Caco-2 (cell line): ENCODE measurements at regions not wholly inside any gene's neighbourhood (a gene's known extent, or its start where the extent isn't known, plus 50 kb on each side); places are given as distances from the start of the nearest gene placed in this dataset.

ENCODE experiments used
- BruUV-seq: library from RNA; stranded (reverse); fragments of 400-500 nt; replicated peaks from 2 replicates; lab custom pipeline; 2021; lab: Mats Ljungman, UMichigan
- CTCF ChIA-PET: fragments of 300-600 bp; sonication (Branson Sonifier 250); formaldehyde crosslinking; loops from one replicate; lab custom pipeline; 2022; ENCODE audit warnings: antibody characterized with exemption; lab: Charles Lee
- POLR2A ChIA-PET: fragments of 300-600 bp; sonication (Branson Sonifier 250); formaldehyde crosslinking; loops from one replicate; lab custom pipeline; 2022; ENCODE audit warnings: antibody characterized with exemption; lab: Charles Lee
- DNase-seq, 2 experiments: peaks; one replicate each; pipeline versions ENCODE4 v3.0.0 to v3.0.0-alpha.2; 2020 to 2022
- H3K27me3 ChIP-seq: replicated peaks from 2 replicates; pipeline ENCODE4 v1.6.0; 2011; ENCODE audit warnings: low read length; ENCODE audit not compliant: control insufficient read depth, insufficient read depth
- H3K36me3 ChIP-seq: 2 replicates; pipeline ENCODE4 v1.5.1; 2011; ENCODE audit warnings: low read length; ENCODE audit not compliant: control insufficient read depth, insufficient read depth
- H3K4me1 ChIP-seq: fragments of 250-450 bp; sonication (Bioruptor Pico); 2 replicates; pipeline ENCODE4 v1.5.1; 2020; ENCODE audit warnings: mild to moderate bottlenecking
- H3K4me3 ChIP-seq: 2 replicates; pipeline ENCODE4 v1.5.1; 2011; ENCODE audit warnings: low read depth, mild to moderate bottlenecking, control low read depth, low read length
- H3K9me3 ChIP-seq: fragments of 250-450 bp; sonication (Bioruptor Pico); 2 replicates; pipeline ENCODE4 v1.5.1; 2020; ENCODE audit warnings: mild to moderate bottlenecking, moderate library complexity
- H3K27ac Mint-ChIP-seq: one replicate; pipeline ENCODE4 v1.8.0; 2022; ENCODE audit warnings: mixed read lengths; ENCODE audit not compliant: unreplicated experiment
- H3K27me3 Mint-ChIP-seq: one replicate; pipeline ENCODE4 v1.8.0; 2022; ENCODE audit warnings: mixed read lengths; ENCODE audit not compliant: insufficient read depth, unreplicated experiment
- H3K36me3 Mint-ChIP-seq: one replicate; pipeline ENCODE4 v1.8.0; 2022; ENCODE audit warnings: mild to moderate bottlenecking, mixed read lengths; ENCODE audit not compliant: insufficient read depth, unreplicated experiment
- H3K4me1 Mint-ChIP-seq: one replicate; pipeline ENCODE4 v1.8.0; 2022; ENCODE audit warnings: low read depth, mixed read lengths; ENCODE audit not compliant: unreplicated experiment
- H3K4me3 Mint-ChIP-seq: one replicate; pipeline ENCODE4 v1.8.0; 2022; ENCODE audit warnings: mild to moderate bottlenecking, moderate library complexity, mixed read lengths; ENCODE audit not compliant: unreplicated experiment
- H3K9me3 Mint-ChIP-seq: one replicate; pipeline ENCODE4 v1.8.0; 2022; ENCODE audit warnings: mixed read lengths; ENCODE audit not compliant: unreplicated experiment
- CTCF ChIP-seq, 2 experiments: fragments of 200-600 bp in 1 of 2; IDR thresholded peaks; 1 replicate in 1 of 2; 2 replicates in 1 of 2; pipeline versions ENCODE4 v1.5.1 to v1.8.0; 2011 to 2022; ENCODE audit warnings: antibody characterized with exemption in 1 of 2, control low read depth in 1 of 2, inconsistent platforms in 1 of 2, low read depth in 1 of 2, low read length in 1 of 2, mild to moderate bottlenecking in 1 of 2, moderate library complexity in 1 of 2; ENCODE audit not compliant: insufficient read depth in 1 of 2, severe bottlenecking in 1 of 2, unreplicated experiment in 1 of 2
- intact Hi-C: fragments of 100-400 bp; cut with micrococcal nuclease; formaldehyde crosslinking; loops from one replicate; pipeline ENCODE4 v1.10.0; 2022; ENCODE audit not compliant: unreplicated experiment

GRCh38 chr5:3099954-3100353 is 348.5 kb upstream of the IRX2 start:
- DNase-seq: no peak
- Histone ChIP-seq H3K27me3 (no peaks in the 10 kb centered on the region), H3K36me3 (no peaks in the 10 kb centered on the region), H3K4me3 (no peak overlapping the region), H3K4me1 (no peaks in the 10 kb centered on the region), H3K9me3 (no peaks in the 10 kb centered on the region)
- peaks cover 3% of the 10 kb centered on the region for H3K27me3 Mint-ChIP-seq
- intact Hi-C loops: no loop called here
- H3K36me3 Mint-ChIP-seq: no peaks in the 10 kb centered on the region
- no TSS peak for BruUV-seq
- H3K4me1 Mint-ChIP-seq: no peaks in the 10 kb centered on the region
- no peak overlapping the region for H3K4me3 Mint-ChIP-seq
- no peak overlapping the region for H3K27ac Mint-ChIP-seq
- H3K9me3 Mint-ChIP-seq: no peaks in the 10 kb centered on the region
- TF ChIP-seq CTCF (IDR thresholded peaks at IDR 0.05; ENCODE audit: insufficient read depth in 1 of 2, low read depth in 1 of 2, low read length in 1 of 2, severe bottlenecking in 1 of 2, unreplicated experiment in 1 of 2): no peak
- POLR2A ChIA-PET: no interaction called here
- CTCF ChIA-PET: no interaction called here

- no peak for TF ChIP-seq CTCF (IDR thresholded peaks at IDR 0.05; ENCODE audit: insufficient read depth in 1 of 2, low read depth in 1 of 2, low read length in 1 of 2, severe bottlenecking in 1 of 2, unreplicated experiment in 1 of 2)
- H3K27me3 Mint-ChIP-seq: peaks cover 3% of the 10 kb centered on the region
- POLR2A ChIA-PET: no interaction called here
Observed at GRCh38 chr5:3099526-3099925, 348.0 kb upstream of the IRX2 start.

GRCh38 chr5:3098821-3099220 is 347.3 kb upstream of the IRX2 start:
- DNase-seq: no peak
- peaks cover 3% of the 10 kb centered on the region for H3K27me3 Mint-ChIP-seq
- no peak overlapping the region for H3K4me3 Mint-ChIP-seq
- no peaks in the 10 kb centered on the region for H3K27me3 ChIP-seq
- no peaks in the 10 kb centered on the region for H3K9me3 ChIP-seq
- no TSS peak for BruUV-seq
- CTCF ChIA-PET: no interaction called here
- no peaks in the 10 kb centered on the region for H3K9me3 Mint-ChIP-seq
- no peak overlapping the region for H3K4me3 ChIP-seq
- no peak for TF ChIP-seq CTCF (IDR thresholded peaks at IDR 0.05; ENCODE audit: insufficient read depth in 1 of 2, low read depth in 1 of 2, low read length in 1 of 2, severe bottlenecking in 1 of 2, unreplicated experiment in 1 of 2)
- intact Hi-C loops: no loop called here
- H3K4me1 ChIP-seq: no peaks in the 10 kb centered on the region
- H3K27ac Mint-ChIP-seq: no peak overlapping the region
- POLR2A ChIA-PET: no interaction called here
- H3K4me1 Mint-ChIP-seq: no peaks in the 10 kb centered on the region
- H3K36me3 ChIP-seq: no peaks in the 10 kb centered on the region
- H3K36me3 Mint-ChIP-seq: no peaks in the 10 kb centered on the region

More at GRCh38 chr5:3099526-3099925, 348.0 kb upstream of the IRX2 start:
- Histone ChIP-seq H3K4me1 (no peaks in the 10 kb centered on the region), H3K4me3 (no peak overlapping the region), H3K27me3 (no peaks in the 10 kb centered on the region), H3K36me3 (no peaks in the 10 kb centered on the region), H3K9me3 (no peaks in the 10 kb centered on the region)
- H3K4me3 Mint-ChIP-seq: no peak overlapping the region
- BruUV-seq: no TSS peak
- DNase-seq: no peak
- CTCF ChIA-PET: no interaction called here
- H3K36me3 Mint-ChIP-seq: no peaks in the 10 kb centered on the region
- no peak overlapping the region for H3K27ac Mint-ChIP-seq
- H3K4me1 Mint-ChIP-seq: no peaks in the 10 kb centered on the region
- H3K9me3 Mint-ChIP-seq: no peaks in the 10 kb centered on the region
- intact Hi-C loops: no loop called here
